Prostate gland (tissue), 2 donors: ENCODE measurements at regions not wholly inside any gene's neighbourhood (a gene's known extent, or its start where the extent isn't known, plus 50 kb on each side); places are given as distances from the start of the nearest gene placed in this dataset.

Source experiments
- CTCF ChIP-seq, 4 experiments: fragments of 200-600 bp in 2 of 4; fragments of 450-650 bp in 2 of 4; sonication (generic) in 2 of 4; IDR thresholded peaks; 1 replicate in 3 of 4; 2 replicates in 1 of 4; pipeline ENCODE4 v1.5.1; 2016 to 2019; ENCODE audit warnings: antibody characterized with exemption in 4 of 4, mild to moderate bottlenecking in 2 of 4, moderate library complexity in 2 of 4
- POLR2AphosphoS5 ChIP-seq: sonication (generic); formaldehyde crosslinking; IDR thresholded peaks from one replicate; pipeline ENCODE4 v1.6.1; 2017; ENCODE audit warnings: antibody characterized with exemption

- TF ChIP-seq POLR2AphosphoS5 (no peak), CTCF (IDR thresholded peaks at IDR 0.05) (no peak)
Measured at GRCh38 chr4:103496800-103497199, 223.0 kb downstream of the TACR3 start.
